Endodermal cell (in vitro differentiated cells): ENCODE measurements at regions not wholly inside any gene's neighbourhood (a gene's known extent, or its start where the extent isn't known, plus 50 kb on each side); places are given as distances from the start of the nearest gene placed in this dataset.

Experiments used
- DNase-seq: peaks from one replicate; pipeline ENCODE4 v3.0.0-alpha.2; 2017
- H3K27ac ChIP-seq: 2 replicates; pipeline ENCODE4 v1.5.1; 2013; ENCODE audit warnings: mild to moderate bottlenecking, low read depth, low read length, moderate library complexity
- H3K27me3 ChIP-seq: 2 replicates; pipeline ENCODE4 v1.6.1; 2013; ENCODE audit warnings: mild to moderate bottlenecking, low read length, moderate library complexity; ENCODE audit not compliant: insufficient read depth, control insufficient read depth, poor library complexity, severe bottlenecking
- H3K36me3 ChIP-seq: 2 replicates; pipeline ENCODE4 v1.7.0; 2013; ENCODE audit warnings: mild to moderate bottlenecking, low read length, moderate library complexity; ENCODE audit not compliant: control insufficient read depth, insufficient read depth
- H3K4me1 ChIP-seq: one replicate; pipeline ENCODE4 v1.7.0; 2013; ENCODE audit warnings: low read length; ENCODE audit not compliant: control insufficient read depth, insufficient read depth
- H3K4me3 ChIP-seq: 2 replicates; pipeline ENCODE4 v1.5.1; 2013; ENCODE audit warnings: mild to moderate bottlenecking, low read length, moderate library complexity
- H3K9ac ChIP-seq: 2 replicates; pipeline ENCODE4 v1.6.1; 2013; ENCODE audit warnings: mild to moderate bottlenecking, low read length, moderate library complexity; ENCODE audit not compliant: poor library complexity, severe bottlenecking; ENCODE audit errors: extremely low read depth
- H3K9me3 ChIP-seq: 2 replicates; pipeline ENCODE4 v1.6.1; 2013; ENCODE audit warnings: mild to moderate bottlenecking, low read length, moderate library complexity; ENCODE audit not compliant: control insufficient read depth
- H3K27ac Mint-ChIP-seq: 2 replicates; pipeline ENCODE4 v1.8.0; 2020; ENCODE audit warnings: mixed read lengths
- H3K27me3 Mint-ChIP-seq: 2 replicates; pipeline ENCODE4 v1.8.0; 2021; ENCODE audit warnings: mild to moderate bottlenecking, mixed read lengths; ENCODE audit not compliant: insufficient read depth
- H3K36me3 Mint-ChIP-seq: 2 replicates; pipeline ENCODE4 v1.8.0; 2020; ENCODE audit warnings: low read depth, mixed read lengths
- H3K4me1 Mint-ChIP-seq: 2 replicates; pipeline ENCODE4 v1.8.0; 2020; ENCODE audit warnings: mixed read lengths
- H3K4me3 Mint-ChIP-seq: 2 replicates; pipeline ENCODE4 v1.8.0; 2020; ENCODE audit warnings: mild to moderate bottlenecking, moderate library complexity, mixed read lengths
- H3K9me3 Mint-ChIP-seq: 2 replicates; pipeline ENCODE4 v1.8.0; 2020; ENCODE audit warnings: mild to moderate bottlenecking, mixed read lengths
- CTCF ChIP-seq: fragments of 200-600 bp; sonication (generic); conservative IDR thresholded peaks from 2 replicates; pipeline ENCODE4 v1.5.0; 2021; ENCODE audit warnings: antibody characterized with exemption, mild to moderate bottlenecking
- WGBS, 2 experiments: methylation state at CpG; one replicate each; pipeline versions ENCODE4 v1.1.5 to v1.1.7; 2013; ENCODE audit warnings: missing lambda C conversion rate in 2 of 2, mixed read lengths in 1 of 2; ENCODE audit not compliant: insufficient coverage in 1 of 2, insufficient read length in 1 of 2; 5-methylcytosine and 5-hydroxymethylcytosine counted together

DNA sequence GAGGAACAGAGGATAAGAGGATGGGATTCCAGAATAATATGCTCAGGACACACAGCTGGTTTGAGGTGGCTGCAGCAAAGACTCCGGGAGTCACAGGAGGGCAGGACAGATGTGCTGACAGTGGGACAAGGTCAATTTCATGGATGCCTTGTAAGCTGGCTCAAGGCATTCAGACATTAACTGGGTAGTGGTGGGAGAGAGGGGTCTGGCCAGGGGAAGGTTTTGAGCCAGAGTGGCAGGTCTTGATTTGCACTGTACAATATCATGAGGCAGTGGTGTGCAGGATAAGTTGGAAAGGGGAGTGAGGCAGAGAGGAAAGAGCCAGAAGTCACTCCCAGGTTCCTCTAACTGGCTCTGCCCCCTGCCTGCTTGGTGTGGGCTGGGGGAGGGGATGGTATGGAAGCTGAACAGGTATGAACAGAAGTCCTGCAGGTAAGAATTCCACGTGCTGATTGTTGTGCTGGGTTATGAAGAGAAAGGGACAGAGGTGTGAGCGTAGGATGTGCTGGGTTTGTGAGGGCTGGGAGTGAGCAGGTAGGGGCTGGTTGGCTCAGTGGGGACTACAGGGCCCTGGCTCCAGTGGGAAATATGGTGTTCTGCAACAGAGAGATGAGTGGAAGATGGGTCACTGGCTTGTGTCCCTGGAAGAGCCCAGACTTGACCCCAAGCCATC is 141.7 kb upstream of the COPS8 start:
- Mint-ChIP-seq H3K27me3 (peaks cover 11% of the 10 kb centered on the region), H3K4me1 (peaks cover 13% of the 10 kb centered on the region), H3K4me3 (no peak overlapping the region), H3K9me3 (no peaks in the 10 kb centered on the region), H3K36me3 (no peaks in the 10 kb centered on the region), H3K27ac (no peak overlapping the region)
- Histone ChIP-seq H3K9me3 (no peaks in the 10 kb centered on the region), H3K4me1 (peaks cover 9% of the 10 kb centered on the region), H3K9ac (no peak overlapping the region), H3K4me3 (no peak overlapping the region), H3K27ac (no peak overlapping the region), H3K36me3 (no peaks in the 10 kb centered on the region), H3K27me3 (no peaks in the 10 kb centered on the region)
- no peak for DNase-seq
- WGBS, 2 experiments: 84 to 93% methylated on average over 3 of the region's 3 CpGs
- no peak for TF ChIP-seq CTCF

GRCh38 chr2:236944561-236944960 is 141.1 kb upstream of the COPS8 start:
- Histone ChIP-seq H3K36me3 (no peaks in the 10 kb centered on the region), H3K27me3 (no peaks in the 10 kb centered on the region), H3K27ac (no peak overlapping the region), H3K9me3 (no peaks in the 10 kb centered on the region), H3K4me1 (peaks cover 12% of the 10 kb centered on the region), H3K4me3 (no peak overlapping the region), H3K9ac (no peak overlapping the region)
- no peaks in the 10 kb centered on the region for H3K36me3 Mint-ChIP-seq
- H3K9me3 Mint-ChIP-seq: no peaks in the 10 kb centered on the region
- peaks cover 12% of the 10 kb centered on the region for H3K27me3 Mint-ChIP-seq
- H3K27ac Mint-ChIP-seq: no peak overlapping the region
- no peak overlapping the region for H3K4me3 Mint-ChIP-seq
- no peak for DNase-seq
- 92 to 93% methylated on average over 2 to 7 of the region's 7 CpGs for WGBS, 2 experiments
- H3K4me1 Mint-ChIP-seq: peaks cover 18% of the 10 kb centered on the region
- no peak for TF ChIP-seq CTCF

DNA sequence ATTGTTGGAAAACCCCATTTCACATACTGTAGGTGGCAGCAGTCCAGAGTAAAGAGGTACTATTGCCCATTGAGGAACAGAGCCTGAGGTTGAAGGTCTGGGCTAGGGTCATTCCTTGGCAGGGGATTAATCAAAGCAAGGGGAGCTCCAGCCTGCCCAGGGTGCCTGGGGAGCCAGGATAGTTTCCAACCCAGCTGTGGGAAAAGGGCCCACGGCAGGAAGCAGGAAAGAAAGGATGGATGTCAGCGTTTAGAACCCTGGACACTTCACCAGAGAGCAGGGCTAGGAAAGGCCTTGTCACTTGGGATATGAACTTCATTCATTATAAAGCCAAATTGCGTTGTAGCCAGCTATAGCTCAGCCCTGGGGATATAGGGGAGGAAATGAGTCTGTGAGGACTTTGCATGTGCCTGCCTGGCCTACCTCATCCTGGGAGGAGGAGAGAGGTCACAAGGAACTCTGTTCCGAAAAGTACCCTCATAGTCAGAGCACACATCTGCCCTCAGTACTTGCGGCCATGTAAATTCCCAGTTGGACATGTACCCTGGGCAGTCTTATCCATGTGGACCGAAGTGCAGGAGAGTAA is 140.2 kb upstream of the COPS8 start:
- peaks cover 12% of the 10 kb centered on the region for H3K4me1 ChIP-seq
- H3K27ac Mint-ChIP-seq: no peak overlapping the region
- no peaks in the 10 kb centered on the region for H3K9me3 ChIP-seq
- DNase-seq: peak; percentile 15
- no peak for TF ChIP-seq CTCF
- H3K27ac ChIP-seq: no peak overlapping the region
- no peaks in the 10 kb centered on the region for H3K36me3 Mint-ChIP-seq
- H3K9me3 Mint-ChIP-seq: no peaks in the 10 kb centered on the region
- H3K4me1 Mint-ChIP-seq: peaks cover 21% of the 10 kb centered on the region
- no peak overlapping the region for H3K4me3 ChIP-seq
- no peaks in the 10 kb centered on the region for H3K27me3 ChIP-seq
- no peak overlapping the region for H3K9ac ChIP-seq
- no peaks in the 10 kb centered on the region for H3K36me3 ChIP-seq
- WGBS, 2 experiments: 95 to 96% methylated on average over 6 of the region's 6 CpGs
- H3K27me3 Mint-ChIP-seq: peaks cover 12% of the 10 kb centered on the region
- H3K4me3 Mint-ChIP-seq: no peak overlapping the region
